B cell (primary cell): ENCODE measurements at regions not wholly inside any gene's neighbourhood (a gene's known extent, or its start where the extent isn't known, plus 50 kb on each side); places are given as distances from the start of the nearest gene placed in this dataset.

Source experiments
- ATAC-seq: fragments of 200-7000 bp; cut with Tn5 transposase; one replicate; pipeline ENCODE4 v1.10.0; 2021; ENCODE audit warnings: low read depth, mild to moderate bottlenecking, moderate number of reproducible peaks, moderate library complexity
- CTCF ChIA-PET: fragments of 350-600 bp; sonication (Branson Sonifier 250); formaldehyde crosslinking; loops from one replicate; lab custom pipeline; 2021; ENCODE audit warnings: antibody characterized with exemption, inconsistent platforms; lab: Charles Lee
- POLR2A ChIA-PET: fragments of 350-600 bp; sonication (Branson Sonifier 250); formaldehyde crosslinking; loops from one replicate; lab custom pipeline; 2021; ENCODE audit warnings: antibody characterized with exemption; lab: Charles Lee
- DNase-seq: peaks from one replicate; pipeline ENCODE4 v3.0.0; 2013
- H2AFZ ChIP-seq: 2 replicates; pipeline ENCODE4 v1.6.1; 2012; ENCODE audit warnings: mild to moderate bottlenecking, low read depth, low read length; ENCODE audit not compliant: insufficient read depth, poor library complexity, severe bottlenecking
- H3K27ac ChIP-seq, 2 donors: 1 replicate in 1 of 2; 2 replicates in 1 of 2; pipeline ENCODE4 v1.5.1; 2012 to 2013; ENCODE audit warnings: low read length in 2 of 2, mild to moderate bottlenecking in 2 of 2, moderate library complexity in 1 of 2
- H3K27me3 ChIP-seq, 4 experiments: fragments of 200-600 bp in 1 of 4; sonication (generic) in 1 of 4; replicated peaks in 1 of 4; 1 replicate in 2 of 4; 2 replicates in 2 of 4; pipeline versions ENCODE4 v1.6.1 to v1.7.0; 2013 to 2016; ENCODE audit warnings: low read length in 3 of 4, mild to moderate bottlenecking in 2 of 4, mixed read lengths in 1 of 4, moderate library complexity in 1 of 4; ENCODE audit not compliant: insufficient read depth in 4 of 4, control insufficient read depth in 3 of 4; ENCODE audit errors: control extremely low read depth in 1 of 4
- H3K36me3 ChIP-seq, 2 experiments: replicated peaks in 1 of 2; 1 replicate in 1 of 2; 2 replicates in 1 of 2; pipeline versions ENCODE4 v1.6.1 to v1.7.1; 2013; ENCODE audit warnings: low read length in 1 of 2; ENCODE audit not compliant: insufficient read depth in 2 of 2, control insufficient read depth in 1 of 2; ENCODE audit errors: control extremely low read depth in 1 of 2, extremely low read depth in 1 of 2
- H3K4me1 ChIP-seq, 2 donors: fragments of 200-600 bp in 1 of 2; sonication (generic) in 1 of 2; 1 replicate in 1 of 2; 2 replicates in 1 of 2; pipeline versions ENCODE4 v1.5.1 to v1.6.1; 2013 to 2017; ENCODE audit warnings: low read length in 2 of 2; ENCODE audit not compliant: control insufficient read depth in 2 of 2, insufficient read depth in 2 of 2
- H3K4me2 ChIP-seq: replicated peaks from 2 replicates; pipeline ENCODE3; 2012; ENCODE audit warnings: mild to moderate bottlenecking, low read depth, low read length; ENCODE audit not compliant: poor library complexity, severe bottlenecking
- H3K4me3 ChIP-seq, 5 experiments: fragments of 200-600 bp in 1 of 5; sonication (generic) in 1 of 5; 1 replicate in 3 of 5; 2 replicates in 2 of 5; pipeline versions ENCODE4 v1.5.1 to v1.7.0; 2011 to 2016; ENCODE audit warnings: low read length in 4 of 5, mild to moderate bottlenecking in 4 of 5, low read depth in 2 of 5, control low read depth in 1 of 5, moderate library complexity in 1 of 5; ENCODE audit not compliant: insufficient read depth in 1 of 5; ENCODE audit errors: control extremely low read depth in 1 of 5, extremely low read depth in 1 of 5
- H3K79me2 ChIP-seq: fragments of 200-600 bp; sonication (generic); one replicate; pipeline ENCODE4 v1.6.0; 2016; ENCODE audit warnings: low read length; ENCODE audit not compliant: control insufficient read depth, insufficient read depth
- H3K9ac ChIP-seq: fragments of 200-600 bp; sonication (generic); 2 replicates; pipeline ENCODE4 v1.6.1; 2017; ENCODE audit warnings: mild to moderate bottlenecking, low read length, moderate library complexity
- H3K9me3 ChIP-seq, 3 donors: one replicate each; pipeline versions ENCODE4 v1.6.1 to v1.7.1; 2013; ENCODE audit warnings: low read length in 2 of 3; ENCODE audit not compliant: control insufficient read depth in 2 of 3, insufficient read depth in 1 of 3; ENCODE audit errors: control extremely low read depth in 1 of 3
- H4K20me1 ChIP-seq: 2 replicates; pipeline ENCODE4 v1.6.0; 2012; ENCODE audit warnings: mild to moderate bottlenecking, low read length; ENCODE audit not compliant: insufficient read depth, control insufficient read depth, poor library complexity, severe bottlenecking
- H3K27ac Mint-ChIP-seq: one replicate; pipeline ENCODE4 v1.8.0; 2021; ENCODE audit warnings: mixed read lengths
- H3K27me3 Mint-ChIP-seq: one replicate; pipeline ENCODE4 v1.8.0; 2021; ENCODE audit warnings: mixed read lengths
- H3K4me1 Mint-ChIP-seq: one replicate; pipeline ENCODE4 v1.8.0; 2021; ENCODE audit warnings: mixed read lengths
- H3K4me3 Mint-ChIP-seq: one replicate; pipeline ENCODE4 v1.8.0; 2021; ENCODE audit warnings: mixed read lengths
- H3K9me3 Mint-ChIP-seq: one replicate; pipeline ENCODE4 v1.8.0; 2022; ENCODE audit warnings: mixed read lengths; ENCODE audit not compliant: insufficient read depth
- EZH2 ChIP-seq: IDR thresholded peaks from 2 replicates; pipeline ENCODE4 v1.6.1; 2012; ENCODE audit warnings: borderline replicate concordance, low read depth, mild to moderate bottlenecking, moderate library complexity, low read length; ENCODE audit not compliant: insufficient read depth, poor library complexity, severe bottlenecking
- WGBS: methylation state at CpG from one replicate; pipeline ENCODE4 v1.1.5; 2013; ENCODE audit warnings: missing lambda C conversion rate; ENCODE audit not compliant: insufficient coverage; 5-methylcytosine and 5-hydroxymethylcytosine counted together
- intact Hi-C: fragments of 100-400 bp; cut with micrococcal nuclease; formaldehyde crosslinking; loops from one replicate; pipeline ENCODE4 v1.10.0; 2022
- TF ChIP-seq, protein P1 (sequence below): fragments of 200-600 bp; IDR thresholded peaks from one replicate; pipeline ENCODE4 v1.8.0; 2022; ENCODE audit warnings: antibody characterized with exemption, mild to moderate bottlenecking

DNA sequence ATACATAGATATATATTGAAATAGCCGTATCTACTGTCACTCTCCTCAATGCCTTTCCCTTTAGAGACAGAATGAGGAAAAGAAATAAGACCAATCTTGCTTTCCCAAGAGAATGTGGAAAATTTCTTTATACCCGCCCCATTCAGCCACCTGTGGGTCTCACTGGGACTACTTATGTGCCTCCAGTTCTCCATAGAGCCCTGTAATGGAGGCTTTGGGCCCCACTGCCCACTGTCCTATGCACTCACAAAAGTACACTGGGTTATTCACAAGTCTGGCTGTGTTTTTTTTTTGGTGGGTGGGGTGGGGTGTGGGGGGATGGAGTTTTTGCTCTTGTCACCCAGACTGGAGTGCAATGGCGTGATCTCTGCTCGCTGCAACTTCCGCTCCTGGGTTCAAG lies 70.4 kb upstream of the ELOVL6 start:
- WGBS: 100% methylated on average over 2 of the region's 5 CpGs
- Histone ChIP-seq H3K36me3 (no peaks in the 10 kb centered on the region), H3K27me3 (no peaks in the 10 kb centered on the region), H3K27ac (no peak overlapping the region), H3K9me3 (no peaks in the 10 kb centered on the region), H3K79me2 (no peaks in the 10 kb centered on the region), H2AFZ (no peak overlapping the region), H3K4me3 (no peak overlapping the region), H3K4me2 (no peak overlapping the region), H3K4me1 (no peaks in the 10 kb centered on the region), H4K20me1 (no peaks in the 10 kb centered on the region), H3K9ac (no peak overlapping the region)
- Mint-ChIP-seq H3K9me3 (no peaks in the 10 kb centered on the region), H3K4me1 (no peaks in the 10 kb centered on the region), H3K27ac (no peak overlapping the region), H3K4me3 (no peak overlapping the region), H3K27me3 (peaks cover 3% of the 10 kb centered on the region)
- ATAC-seq: no peak
- ChIA-PET POLR2A (no interaction called here), CTCF (no interaction called here)
- TF ChIP-seq, protein P1, sequence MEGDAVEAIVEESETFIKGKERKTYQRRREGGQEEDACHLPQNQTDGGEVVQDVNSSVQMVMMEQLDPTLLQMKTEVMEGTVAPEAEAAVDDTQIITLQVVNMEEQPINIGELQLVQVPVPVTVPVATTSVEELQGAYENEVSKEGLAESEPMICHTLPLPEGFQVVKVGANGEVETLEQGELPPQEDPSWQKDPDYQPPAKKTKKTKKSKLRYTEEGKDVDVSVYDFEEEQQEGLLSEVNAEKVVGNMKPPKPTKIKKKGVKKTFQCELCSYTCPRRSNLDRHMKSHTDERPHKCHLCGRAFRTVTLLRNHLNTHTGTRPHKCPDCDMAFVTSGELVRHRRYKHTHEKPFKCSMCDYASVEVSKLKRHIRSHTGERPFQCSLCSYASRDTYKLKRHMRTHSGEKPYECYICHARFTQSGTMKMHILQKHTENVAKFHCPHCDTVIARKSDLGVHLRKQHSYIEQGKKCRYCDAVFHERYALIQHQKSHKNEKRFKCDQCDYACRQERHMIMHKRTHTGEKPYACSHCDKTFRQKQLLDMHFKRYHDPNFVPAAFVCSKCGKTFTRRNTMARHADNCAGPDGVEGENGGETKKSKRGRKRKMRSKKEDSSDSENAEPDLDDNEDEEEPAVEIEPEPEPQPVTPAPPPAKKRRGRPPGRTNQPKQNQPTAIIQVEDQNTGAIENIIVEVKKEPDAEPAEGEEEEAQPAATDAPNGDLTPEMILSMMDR: no peak
- no peak for TF ChIP-seq EZH2
- no peak for DNase-seq
- intact Hi-C loops: no loop called here

DNA sequence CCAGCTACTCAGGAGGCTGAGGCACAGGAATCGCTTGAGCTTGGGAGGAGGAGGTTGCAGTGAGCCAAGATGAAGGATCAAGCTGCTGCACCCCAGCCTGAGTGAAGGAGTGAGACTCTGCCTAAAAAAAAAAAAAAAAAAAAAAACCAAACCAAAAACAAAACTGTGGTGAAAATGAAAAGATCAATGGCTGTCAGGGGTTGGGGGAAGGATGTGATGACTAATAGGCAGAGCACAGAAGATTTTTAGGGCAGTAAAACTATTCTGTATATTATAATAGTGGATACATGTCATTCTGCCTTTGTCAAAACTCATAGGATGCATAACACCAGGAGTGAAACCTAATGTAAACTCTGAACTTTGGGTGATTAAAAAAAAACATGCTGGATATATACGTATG lies 69.9 kb upstream of the ELOVL6 start:
- H3K4me2 ChIP-seq: no peak overlapping the region
- ChIA-PET CTCF (no interaction called here), POLR2A (no interaction called here)
- no peaks in the 10 kb centered on the region for H3K4me1 ChIP-seq
- no CpG with 5 or more reads among the region's 2 CpGs for WGBS
- intact Hi-C loops: no loop called here
- H2AFZ ChIP-seq: no peak overlapping the region
- Mint-ChIP-seq H3K27ac (no peak overlapping the region), H3K9me3 (no peaks in the 10 kb centered on the region), H3K4me1 (no peaks in the 10 kb centered on the region), H3K4me3 (no peak overlapping the region), H3K27me3 (peaks cover 7% of the 10 kb centered on the region)
- H3K36me3 ChIP-seq: no peaks in the 10 kb centered on the region
- no peak overlapping the region for H3K4me3 ChIP-seq
- no peaks in the 10 kb centered on the region for H3K9me3 ChIP-seq
- H4K20me1 ChIP-seq: no peaks in the 10 kb centered on the region
- TF ChIP-seq, protein P1: no peak
- TF ChIP-seq EZH2: no peak
- no peak for ATAC-seq
- no peak overlapping the region for H3K27ac ChIP-seq
- H3K9ac ChIP-seq: no peak overlapping the region
- no peak for DNase-seq
- H3K79me2 ChIP-seq: no peaks in the 10 kb centered on the region
- no peaks in the 10 kb centered on the region for H3K27me3 ChIP-seq
